ENCODE measurements at regions not wholly inside any gene's neighbourhood (a gene's known extent, or its start where the extent isn't known, plus 50 kb on each side); places are given as distances from the start of the nearest gene placed in this dataset.

- TF ChIP-seq POLR2A (IDR thresholded peaks at IDR 0.05): no peak
- TF ChIP-seq CTCF (IDR thresholded peaks at IDR 0.05): no peak
Measured at GRCh38 chr6:68128211-68128610, 506.9 kb upstream of the ADGRB3 start.
